ENCODE measurements at regions not wholly inside any gene's neighbourhood (a gene's known extent, or its start where the extent isn't known, plus 50 kb on each side); places are given as distances from the start of the nearest gene placed in this dataset.
"Not testable (repeated sequence)": the region's sequence is repeated elsewhere in the genome, so short reads cannot be mapped to it uniquely, and the experiment has no call there.

- no peak for DNase-seq (ENCODE audit: extremely low read depth in 1 of 2, low read depth in 1 of 2)
Measured at GRCh38 chr17:51347851-51348584, 87.7 kb downstream of the UTP18 start.

- no peak for DNase-seq (ENCODE audit: extremely low read depth in 1 of 2, low read depth in 1 of 2)
Measured at GRCh38 chr17:51351080-51351479, 90.7 kb downstream of the UTP18 start.

- DNase-seq (ENCODE audit: extremely low read depth in 1 of 2, low read depth in 1 of 2): no peak
Measured at GRCh38 chr17:51351890-51352289, 91.5 kb downstream of the UTP18 start.

GRCh38 chr17:51352798-51353197 lies 92.5 kb downstream of the UTP18 start:
- DNase-seq (ENCODE audit: extremely low read depth in 1 of 2, low read depth in 1 of 2): no peak

GRCh38 chr17:51353296-51353695 lies 93.0 kb downstream of the UTP18 start:
- no peak for DNase-seq (ENCODE audit: extremely low read depth in 1 of 2, low read depth in 1 of 2)

- DNase-seq (ENCODE audit: extremely low read depth in 1 of 2, low read depth in 1 of 2): no peak
Measured at GRCh38 chr17:51354936-51355335, 94.6 kb downstream of the UTP18 start.

- no peak for DNase-seq (ENCODE audit: extremely low read depth in 1 of 2, low read depth in 1 of 2)
Measured at GRCh38 chr17:51355441-51356410, 95.4 kb downstream of the UTP18 start.

GRCh38 chr17:51359055-51359454 lies 98.7 kb downstream of the UTP18 start:
- DNase-seq (ENCODE audit: extremely low read depth in 1 of 2, low read depth in 1 of 2): no peak

GRCh38 chr17:51362811-51363585 lies 102.7 kb downstream of the UTP18 start:
- DNase-seq (ENCODE audit: extremely low read depth in 1 of 2, low read depth in 1 of 2): no peak

GRCh38 chr17:51365090-51365489 lies 104.7 kb downstream of the UTP18 start:
- no peak for DNase-seq (ENCODE audit: extremely low read depth in 1 of 2, low read depth in 1 of 2)

GRCh38 chr17:51366866-51367265 lies 106.5 kb downstream of the UTP18 start:
- no peak for DNase-seq (ENCODE audit: extremely low read depth in 1 of 2, low read depth in 1 of 2)

- DNase-seq (ENCODE audit: extremely low read depth in 1 of 2, low read depth in 1 of 2): not testable (repeated sequence)
Measured at GRCh38 chr17:51367836-51368235, 107.5 kb downstream of the UTP18 start.

- DNase-seq (ENCODE audit: extremely low read depth in 1 of 2, low read depth in 1 of 2): peak in 1 of 2 donors; percentile 5
Measured at GRCh38 chr17:51371732-51372151, 111.4 kb downstream of the UTP18 start.

GRCh38 chr17:51372345-51373004 lies 112.1 kb downstream of the UTP18 start:
- no peak for DNase-seq (ENCODE audit: extremely low read depth in 1 of 2, low read depth in 1 of 2)

GRCh38 chr17:51373489-51374152 lies 113.3 kb downstream of the UTP18 start:
- no peak for DNase-seq (ENCODE audit: extremely low read depth in 1 of 2, low read depth in 1 of 2)

GRCh38 chr17:51374209-51374608 lies 113.9 kb downstream of the UTP18 start:
- no peak for DNase-seq (ENCODE audit: extremely low read depth in 1 of 2, low read depth in 1 of 2)

GRCh38 chr17:51375771-51376170 lies 115.4 kb downstream of the UTP18 start:
- no peak for DNase-seq (ENCODE audit: extremely low read depth in 1 of 2, low read depth in 1 of 2)

GRCh38 chr17:51376739-51377138 lies 116.4 kb downstream of the UTP18 start:
- no peak for DNase-seq (ENCODE audit: extremely low read depth in 1 of 2, low read depth in 1 of 2)

- DNase-seq (ENCODE audit: extremely low read depth in 1 of 2, low read depth in 1 of 2): no peak
Measured at GRCh38 chr17:51381262-51381661, 120.9 kb downstream of the UTP18 start.

GRCh38 chr17:51385208-51385607 lies 124.9 kb downstream of the UTP18 start:
- no peak for DNase-seq (ENCODE audit: extremely low read depth in 1 of 2, low read depth in 1 of 2)

Measured in activated CD8-positive, alpha-beta memory T cell treated with anti-CD3 and anti-CD28 coated beads for 1 hour (primary cell).